PC-3 (cell line): ENCODE measurements at regions not wholly inside any gene's neighbourhood (a gene's known extent, or its start where the extent isn't known, plus 50 kb on each side); places are given as distances from the start of the nearest gene placed in this dataset.

Experiments
- ATAC-seq: fragments of 200-7000 bp; cut with Tn5 transposase; 2 replicates; pipeline ENCODE4 v1.9.1; 2020; ENCODE audit warnings: mild to moderate bottlenecking, moderate library complexity
- BruUV-seq: library from RNA; stranded (reverse); fragments of 400-500 nt; replicated peaks from 2 replicates; lab custom pipeline; 2021; lab: Mats Ljungman, UMichigan
- CTCF ChIA-PET: fragments of 300-600 bp; sonication (Branson Sonifier 250); formaldehyde crosslinking; loops from one replicate; lab custom pipeline; 2022; ENCODE audit warnings: antibody characterized with exemption; lab: Charles Lee
- POLR2A ChIA-PET: fragments of 300-600 bp; sonication (Branson Sonifier 250); formaldehyde crosslinking; loops from one replicate; lab custom pipeline; 2022; ENCODE audit warnings: antibody characterized with exemption; ENCODE audit not compliant: unreplicated experiment; lab: Charles Lee
- DNase-seq: peaks from one replicate; pipeline ENCODE4 v3.0.0-alpha.2; 2015
- H2AFZ ChIP-seq: fragments of 300-600 bp; sonication (generic); 2 replicates; pipeline ENCODE4 v1.6.0; 2016; ENCODE audit warnings: antibody characterized with exemption, low read length
- H3F3A ChIP-seq: fragments of 300-600 bp; sonication (generic); one replicate; pipeline ENCODE4 v1.6.0; 2017; ENCODE audit warnings: antibody characterized with exemption, low read length, control low read depth, mild to moderate bottlenecking; ENCODE audit not compliant: unreplicated experiment
- H3K27ac ChIP-seq: fragments of 300-600 bp; sonication (generic); 2 replicates; pipeline ENCODE4 v1.5.1; 2016; ENCODE audit warnings: mild to moderate bottlenecking, low read length
- H3K27me3 ChIP-seq: fragments of 300-600 bp; sonication (generic); 2 replicates; pipeline ENCODE4 v1.6.1; 2016; ENCODE audit warnings: low read length, mixed read lengths
- H3K36me3 ChIP-seq: fragments of 300-600 bp; sonication (generic); 2 replicates; pipeline ENCODE4 v1.6.1; 2016; ENCODE audit warnings: low read depth, mixed run types, low read length, mixed read lengths
- H3K4me1 ChIP-seq: fragments of 300-600 bp; sonication (generic); 2 replicates; pipeline ENCODE4 v1.5.1; 2016; ENCODE audit warnings: low read length; ENCODE audit not compliant: insufficient read depth
- H3K4me2 ChIP-seq: fragments of 300-600 bp; sonication (generic); 2 replicates; pipeline ENCODE4 v1.6.0; 2016; ENCODE audit warnings: low read length
- H3K4me3 ChIP-seq: fragments of 300-600 bp; sonication (generic); 2 replicates; pipeline ENCODE4 v1.5.1; 2016; ENCODE audit warnings: mild to moderate bottlenecking, low read length, mixed read lengths
- H3K79me2 ChIP-seq: fragments of 300-600 bp; sonication (generic); 2 replicates; pipeline ENCODE4 v1.6.1; 2017; ENCODE audit warnings: low read length, mixed read lengths
- H3K9ac ChIP-seq: fragments of 300-600 bp; sonication (generic); 2 replicates; pipeline ENCODE4 v1.6.0; 2016; ENCODE audit warnings: mild to moderate bottlenecking, low read length
- H3K9me2 ChIP-seq: fragments of 300-600 bp; sonication (generic); replicated peaks from 2 replicates; pipeline ENCODE4 v1.6.1; 2016; ENCODE audit warnings: mixed run types, low read length, mixed read lengths
- H3K9me3 ChIP-seq: fragments of 300-600 bp; sonication (generic); 2 replicates; pipeline ENCODE4 v1.6.1; 2016; ENCODE audit warnings: low read length, mixed read lengths
- H4K20me1 ChIP-seq: fragments of 300-600 bp; sonication (generic); 2 replicates; pipeline ENCODE4 v1.6.1; 2016; ENCODE audit warnings: low read length, mixed read lengths
- EZH2 ChIP-seq: fragments of 300-600 bp; sonication (generic); IDR thresholded peaks from one replicate; pipeline ENCODE4 v1.6.1; 2017; ENCODE audit warnings: antibody characterized with exemption, mild to moderate bottlenecking, low read length; ENCODE audit not compliant: unreplicated experiment
- EZH2phosphoT487 ChIP-seq: fragments of 300-600 bp; sonication (generic); IDR thresholded peaks from 2 replicates; pipeline ENCODE4 v1.6.1; 2018; ENCODE audit warnings: mild to moderate bottlenecking, antibody characterized with exemption, low read length, borderline replicate concordance
- intact Hi-C: fragments of 100-400 bp; cut with micrococcal nuclease; formaldehyde crosslinking; loops from 2 replicates; pipeline ENCODE4 v1.9.0; 2023
- TF ChIP-seq, protein P1 (sequence below): fragments of 300-600 bp; sonication (generic); conservative IDR thresholded peaks from 2 replicates; pipeline ENCODE4 v1.5.1; 2017; ENCODE audit warnings: antibody characterized with exemption, low read depth, mild to moderate bottlenecking, low read length

- no peaks in the 10 kb centered on the region for H3K9me2 ChIP-seq
- BruUV-seq, result no TSS peak
- no peak overlapping the region for H3K4me2 ChIP-seq
- H3K79me2 ChIP-seq, result no peaks in the 10 kb centered on the region
- CTCF ChIA-PET, result no interaction called here
- no peak overlapping the region for H2AFZ ChIP-seq
- POLR2A ChIA-PET, result interaction anchor here (0.6 kb wide), 1 partner anchor 28 kb away, joined by 5 read pairs; no protein-coding TSS in a partner anchor
- no peak for DNase-seq
- no peak overlapping the region for H3K9ac ChIP-seq
- ATAC-seq, result no peak
- no peaks in the 10 kb centered on the region for H3K36me3 ChIP-seq
- no peaks in the 10 kb centered on the region for H3F3A ChIP-seq
- H3K4me1 ChIP-seq, result peaks cover 15% of the 10 kb centered on the region
- H3K9me3 ChIP-seq, result no peaks in the 10 kb centered on the region
- H3K27me3 ChIP-seq, result no peaks in the 10 kb centered on the region
- H3K4me3 ChIP-seq, result no peak overlapping the region
- TF ChIP-seq EZH2phosphoT487, result no peak
- TF ChIP-seq, protein P1, sequence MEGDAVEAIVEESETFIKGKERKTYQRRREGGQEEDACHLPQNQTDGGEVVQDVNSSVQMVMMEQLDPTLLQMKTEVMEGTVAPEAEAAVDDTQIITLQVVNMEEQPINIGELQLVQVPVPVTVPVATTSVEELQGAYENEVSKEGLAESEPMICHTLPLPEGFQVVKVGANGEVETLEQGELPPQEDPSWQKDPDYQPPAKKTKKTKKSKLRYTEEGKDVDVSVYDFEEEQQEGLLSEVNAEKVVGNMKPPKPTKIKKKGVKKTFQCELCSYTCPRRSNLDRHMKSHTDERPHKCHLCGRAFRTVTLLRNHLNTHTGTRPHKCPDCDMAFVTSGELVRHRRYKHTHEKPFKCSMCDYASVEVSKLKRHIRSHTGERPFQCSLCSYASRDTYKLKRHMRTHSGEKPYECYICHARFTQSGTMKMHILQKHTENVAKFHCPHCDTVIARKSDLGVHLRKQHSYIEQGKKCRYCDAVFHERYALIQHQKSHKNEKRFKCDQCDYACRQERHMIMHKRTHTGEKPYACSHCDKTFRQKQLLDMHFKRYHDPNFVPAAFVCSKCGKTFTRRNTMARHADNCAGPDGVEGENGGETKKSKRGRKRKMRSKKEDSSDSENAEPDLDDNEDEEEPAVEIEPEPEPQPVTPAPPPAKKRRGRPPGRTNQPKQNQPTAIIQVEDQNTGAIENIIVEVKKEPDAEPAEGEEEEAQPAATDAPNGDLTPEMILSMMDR, result no peak
- TF ChIP-seq EZH2, result no peak
- H4K20me1 ChIP-seq, result no peaks in the 10 kb centered on the region
- intact Hi-C loops, result no loop called here
- no peak overlapping the region for H3K27ac ChIP-seq
Measured at GRCh38 chr12:94055528-94055927, 92.8 kb upstream of the PLXNC1 start.

GRCh38 chr12:94056419-94057158, 91.8 kb upstream of the PLXNC1 start:
- H4K20me1 ChIP-seq, result no peaks in the 10 kb centered on the region
- no peaks in the 10 kb centered on the region for H3K27me3 ChIP-seq
- no peak overlapping the region for H2AFZ ChIP-seq
- H3K9ac ChIP-seq, result no peak overlapping the region
- no peak for ATAC-seq
- H3K4me2 ChIP-seq, result no peak overlapping the region
- ChIA-PET CTCF (no interaction called here), POLR2A (no interaction called here)
- H3K27ac ChIP-seq, result no peak overlapping the region
- H3K4me1 ChIP-seq, result peaks cover 15% of the 10 kb centered on the region
- TF ChIP-seq EZH2phosphoT487 (no peak), EZH2 (no peak)
- TF ChIP-seq, protein P1, result no peak
- no TSS peak for BruUV-seq
- intact Hi-C loops, result no loop called here
- H3F3A ChIP-seq, result no peaks in the 10 kb centered on the region
- no peaks in the 10 kb centered on the region for H3K9me3 ChIP-seq
- H3K9me2 ChIP-seq, result no peaks in the 10 kb centered on the region
- DNase-seq, result no peak
- no peak overlapping the region for H3K4me3 ChIP-seq
- H3K79me2 ChIP-seq, result no peaks in the 10 kb centered on the region
- H3K36me3 ChIP-seq, result no peaks in the 10 kb centered on the region

- intact Hi-C loops, result no loop called here
- Histone ChIP-seq H3K27me3 (no peaks in the 10 kb centered on the region), H3K9ac (no peak overlapping the region), H3K4me1 (peaks cover 15% of the 10 kb centered on the region), H3K9me3 (no peaks in the 10 kb centered on the region), H3K27ac (no peak overlapping the region), H3K36me3 (no peaks in the 10 kb centered on the region), H3K79me2 (no peaks in the 10 kb centered on the region), H3K4me2 (no peak overlapping the region), H3K9me2 (no peaks in the 10 kb centered on the region), H3F3A (no peaks in the 10 kb centered on the region), H4K20me1 (no peaks in the 10 kb centered on the region), H2AFZ (no peak overlapping the region), H3K4me3 (no peak overlapping the region)
- TF ChIP-seq EZH2 (no peak), EZH2phosphoT487 (no peak)
- TF ChIP-seq, protein P1, result no peak
- ChIA-PET CTCF (no interaction called here), POLR2A (no interaction called here)
- ATAC-seq (no peak), DNase-seq (no peak)
- BruUV-seq, result no TSS peak
Measured at GRCh38 chr12:94057262-94058151, 90.9 kb upstream of the PLXNC1 start.
